ENCODE measurements at regions not wholly inside any gene's neighbourhood (a gene's known extent, or its start where the extent isn't known, plus 50 kb on each side); places are given as distances from the start of the nearest gene placed in this dataset.

- no peak for TF ChIP-seq CTCF (IDR thresholded peaks at IDR 0.05 in 2 of 3, conservative IDR thresholded peaks at IDR 0.05 in 1 of 3; ENCODE audit: insufficient read depth in 2 of 3, low read depth in 1 of 3, low read length in 3 of 3)
- TF ChIP-seq MTA3 (IDR thresholded peaks at IDR 0.05; ENCODE audit: borderline replicate concordance), result no peak
- no peak for TF ChIP-seq BRCA1 (IDR thresholded peaks at IDR 0.05)
- TF ChIP-seq BRCA1 (CRISPR knock-in tag; IDR thresholded peaks at IDR 0.05), result no peak
- TF ChIP-seq FIP1L1 (IDR thresholded peaks at IDR 0.05; ENCODE audit: low read depth, low read length, poor library complexity, severe bottlenecking), result no peak
- TF ChIP-seq ELK1 (CRISPR knock-in tag; IDR thresholded peaks at IDR 0.05), result no peak
- no peak for TF ChIP-seq ESRRA (IDR thresholded peaks at IDR 0.05; ENCODE audit: borderline replicate concordance, low read depth)
- no peak for TF ChIP-seq POLR2A (conservative IDR thresholded peaks at IDR 0.05)
- no peak for TF ChIP-seq POLR2G (IDR thresholded peaks at IDR 0.05; ENCODE audit: low read depth, low read length)
- no peak for TF ChIP-seq HMGN3 (IDR thresholded peaks at IDR 0.05; ENCODE audit: borderline replicate concordance, extremely low read depth, insufficient read length, low read depth, low read length)
- no peak for TF ChIP-seq MCM7 (IDR thresholded peaks at IDR 0.05)
- no peak for TF ChIP-seq PHF21A (IDR thresholded peaks at IDR 0.05; ENCODE audit: borderline replicate concordance, low read depth)
- no peak for TF ChIP-seq ZNF431 (CRISPR knock-in tag; IDR thresholded peaks at IDR 0.05)
- TF ChIP-seq RCOR1 (IDR thresholded peaks at IDR 0.05; ENCODE audit: borderline replicate concordance in 1 of 2, low read depth in 2 of 2, low read length in 2 of 2), result no peak
- TF ChIP-seq, protein P1, sequence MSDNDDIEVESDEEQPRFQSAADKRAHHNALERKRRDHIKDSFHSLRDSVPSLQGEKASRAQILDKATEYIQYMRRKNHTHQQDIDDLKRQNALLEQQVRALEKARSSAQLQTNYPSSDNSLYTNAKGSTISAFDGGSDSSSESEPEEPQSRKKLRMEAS (CRISPR knock-in tag; IDR thresholded peaks at IDR 0.05), result no peak
Observed at GRCh38 chr1:77620273-77620672, 62.2 kb downstream of the ZZZ3 start.

All from K562 (cell line).